ENCODE measurements at regions not wholly inside any gene's neighbourhood (a gene's known extent, or its start where the extent isn't known, plus 50 kb on each side); places are given as distances from the start of the nearest gene placed in this dataset.
"Not testable (repeated sequence)": the region's sequence is repeated elsewhere in the genome, so short reads cannot be mapped to it uniquely, and the experiment has no call there.

- no peaks in the 10 kb centered on the region for H3K27me3 ChIP-seq (ENCODE audit: control insufficient read depth, insufficient read depth, low read length)
- no peak overlapping the region for H3K4me2 ChIP-seq (ENCODE audit: low read length)
- no peak overlapping the region for H3K4me3 ChIP-seq (ENCODE audit: low read depth, low read length)
- no peaks in the 10 kb centered on the region for H3K4me1 ChIP-seq
- H3K79me2 ChIP-seq, result no peaks in the 10 kb centered on the region
- no peaks in the 10 kb centered on the region for H3K36me3 ChIP-seq (ENCODE audit: control insufficient read depth, insufficient read depth, low read length)
- no peak overlapping the region for H2AFZ ChIP-seq
- H3K9me3 ChIP-seq (ENCODE audit: control insufficient read depth, low read length), result no peaks in the 10 kb centered on the region
- TF ChIP-seq, protein P1, sequence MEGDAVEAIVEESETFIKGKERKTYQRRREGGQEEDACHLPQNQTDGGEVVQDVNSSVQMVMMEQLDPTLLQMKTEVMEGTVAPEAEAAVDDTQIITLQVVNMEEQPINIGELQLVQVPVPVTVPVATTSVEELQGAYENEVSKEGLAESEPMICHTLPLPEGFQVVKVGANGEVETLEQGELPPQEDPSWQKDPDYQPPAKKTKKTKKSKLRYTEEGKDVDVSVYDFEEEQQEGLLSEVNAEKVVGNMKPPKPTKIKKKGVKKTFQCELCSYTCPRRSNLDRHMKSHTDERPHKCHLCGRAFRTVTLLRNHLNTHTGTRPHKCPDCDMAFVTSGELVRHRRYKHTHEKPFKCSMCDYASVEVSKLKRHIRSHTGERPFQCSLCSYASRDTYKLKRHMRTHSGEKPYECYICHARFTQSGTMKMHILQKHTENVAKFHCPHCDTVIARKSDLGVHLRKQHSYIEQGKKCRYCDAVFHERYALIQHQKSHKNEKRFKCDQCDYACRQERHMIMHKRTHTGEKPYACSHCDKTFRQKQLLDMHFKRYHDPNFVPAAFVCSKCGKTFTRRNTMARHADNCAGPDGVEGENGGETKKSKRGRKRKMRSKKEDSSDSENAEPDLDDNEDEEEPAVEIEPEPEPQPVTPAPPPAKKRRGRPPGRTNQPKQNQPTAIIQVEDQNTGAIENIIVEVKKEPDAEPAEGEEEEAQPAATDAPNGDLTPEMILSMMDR (IDR thresholded peaks at IDR 0.05), result no peak
- no peak overlapping the region for H3K9ac ChIP-seq
- no peak overlapping the region for H3K27ac ChIP-seq
These were observed 95.9 kb upstream of the KIF26B start for GRCh38 chr1:245058882-245059281.

GRCh38 chr1:245058436-245058835, 96.3 kb upstream of the KIF26B start:
- Histone ChIP-seq H3K9me3 (ENCODE audit: control insufficient read depth, low read length) (no peaks in the 10 kb centered on the region), H3K4me1 (no peaks in the 10 kb centered on the region), H2AFZ (no peak overlapping the region), H3K27ac (no peak overlapping the region), H3K4me2 (ENCODE audit: low read length) (no peak overlapping the region), H3K27me3 (ENCODE audit: control insufficient read depth, insufficient read depth, low read length) (no peaks in the 10 kb centered on the region), H3K9ac (no peak overlapping the region), H3K36me3 (ENCODE audit: control insufficient read depth, insufficient read depth, low read length) (no peaks in the 10 kb centered on the region), H3K79me2 (no peaks in the 10 kb centered on the region), H3K4me3 (ENCODE audit: low read depth, low read length) (no peak overlapping the region)
- TF ChIP-seq, protein P1 (IDR thresholded peaks at IDR 0.05), result no peak

- Histone ChIP-seq H2AFZ (no peak overlapping the region), H3K79me2 (no peaks in the 10 kb centered on the region), H3K9me3 (ENCODE audit: control insufficient read depth, low read length) (no peaks in the 10 kb centered on the region), H3K27me3 (ENCODE audit: control insufficient read depth, insufficient read depth, low read length) (no peaks in the 10 kb centered on the region), H3K4me1 (no peaks in the 10 kb centered on the region), H3K4me2 (ENCODE audit: low read length) (no peak overlapping the region), H3K9ac (no peak overlapping the region), H3K36me3 (ENCODE audit: control insufficient read depth, insufficient read depth, low read length) (no peaks in the 10 kb centered on the region), H3K27ac (no peak overlapping the region), H3K4me3 (ENCODE audit: low read depth, low read length) (no peak overlapping the region)
- TF ChIP-seq, protein P1 (IDR thresholded peaks at IDR 0.05), result no peak
These were observed 97.9 kb upstream of the KIF26B start for GRCh38 chr1:245056913-245057312.

DNA sequence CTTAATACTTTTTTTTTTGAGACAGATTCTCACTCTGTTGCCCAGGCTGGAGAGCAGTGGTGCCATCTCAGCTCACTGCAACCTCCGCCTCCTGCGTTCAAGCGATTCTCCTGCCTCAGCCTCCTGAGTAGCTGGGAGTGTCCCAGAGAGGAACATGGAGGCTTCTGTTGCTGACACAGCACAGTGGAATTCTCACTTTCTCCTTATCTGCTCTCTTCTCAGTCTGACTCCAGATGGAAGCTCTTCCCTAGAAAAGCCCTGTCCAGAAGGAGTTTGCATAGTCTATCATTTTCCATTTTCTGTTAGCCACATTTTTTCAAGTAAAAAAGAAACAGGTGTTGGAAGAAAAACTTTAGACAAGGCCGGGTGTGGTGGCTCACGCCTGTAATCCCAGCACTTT, 98.5 kb upstream of the KIF26B start:
- H3K4me2 ChIP-seq (ENCODE audit: low read length); H3K9ac ChIP-seq; H3K27me3 ChIP-seq (ENCODE audit: control insufficient read depth, insufficient read depth, low read length); H3K4me1 ChIP-seq; H3K79me2 ChIP-seq; H2AFZ ChIP-seq; H3K27ac ChIP-seq; H3K9me3 ChIP-seq (ENCODE audit: control insufficient read depth, low read length); H3K36me3 ChIP-seq (ENCODE audit: control insufficient read depth, insufficient read depth, low read length); H3K4me3 ChIP-seq (ENCODE audit: low read depth, low read length): not testable (repeated sequence)

- H2AFZ ChIP-seq, result no peak overlapping the region
These were observed 99.0 kb upstream of the KIF26B start for GRCh38 chr1:245055752-245056151.

More at GRCh38 chr1:245055752-245056151, 99.0 kb upstream of the KIF26B start:
- H3K9me3 ChIP-seq (ENCODE audit: control insufficient read depth, low read length), result no peaks in the 10 kb centered on the region
- TF ChIP-seq, protein P1 (IDR thresholded peaks at IDR 0.05), result no peak
- no peak overlapping the region for H3K9ac ChIP-seq
- H3K27me3 ChIP-seq (ENCODE audit: control insufficient read depth, insufficient read depth, low read length), result no peaks in the 10 kb centered on the region
- no peak overlapping the region for H3K4me3 ChIP-seq (ENCODE audit: low read depth, low read length)
- H3K4me1 ChIP-seq, result no peaks in the 10 kb centered on the region
- no peaks in the 10 kb centered on the region for H3K79me2 ChIP-seq
- H3K36me3 ChIP-seq (ENCODE audit: control insufficient read depth, insufficient read depth, low read length), result no peaks in the 10 kb centered on the region
- no peak overlapping the region for H3K27ac ChIP-seq
- no peak overlapping the region for H3K4me2 ChIP-seq (ENCODE audit: low read length)

Measured in parathyroid adenoma (tissue), 2 donors.